DOHH2 (cell line): ENCODE measurements at regions not wholly inside any gene's neighbourhood (a gene's known extent, or its start where the extent isn't known, plus 50 kb on each side); places are given as distances from the start of the nearest gene placed in this dataset.

Experiments
- EZH2phosphoT487 ChIP-seq: fragments of 200-600 bp; sonication (generic); IDR thresholded peaks from 2 replicates; pipeline ENCODE4 v1.6.1; 2017; ENCODE audit warnings: borderline replicate concordance, mild to moderate bottlenecking, antibody characterized with exemption, low read length, moderate library complexity, mixed read lengths
- TF ChIP-seq, protein P1 (sequence below): fragments of 200-600 bp; sonication (generic); IDR thresholded peaks from one replicate; pipeline ENCODE4 v1.5.1; 2014; ENCODE audit warnings: antibody characterized with exemption, mild to moderate bottlenecking, low read depth, low read length; ENCODE audit not compliant: poor library complexity, severe bottlenecking

DNA sequence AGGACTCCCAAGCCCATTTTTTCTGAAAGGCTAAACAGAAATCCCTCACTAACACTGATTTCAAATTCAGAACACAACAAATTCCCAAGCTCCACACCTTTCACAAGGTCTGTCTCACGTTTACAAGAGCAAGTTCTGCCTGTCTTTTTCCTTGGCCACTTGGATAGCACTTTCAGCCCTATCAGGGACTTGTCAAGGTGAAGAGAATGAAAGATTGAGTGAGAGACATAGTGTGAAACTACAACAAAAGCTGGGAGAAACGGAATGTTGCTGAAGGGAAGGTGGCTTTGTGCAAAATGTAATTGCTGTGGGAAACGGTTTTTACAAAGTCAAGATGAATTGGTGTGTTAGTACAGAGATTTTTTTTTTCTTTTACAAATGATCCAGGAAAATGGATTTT lies 89.4 kb upstream of the GATA6 start:
- TF ChIP-seq, protein P1, sequence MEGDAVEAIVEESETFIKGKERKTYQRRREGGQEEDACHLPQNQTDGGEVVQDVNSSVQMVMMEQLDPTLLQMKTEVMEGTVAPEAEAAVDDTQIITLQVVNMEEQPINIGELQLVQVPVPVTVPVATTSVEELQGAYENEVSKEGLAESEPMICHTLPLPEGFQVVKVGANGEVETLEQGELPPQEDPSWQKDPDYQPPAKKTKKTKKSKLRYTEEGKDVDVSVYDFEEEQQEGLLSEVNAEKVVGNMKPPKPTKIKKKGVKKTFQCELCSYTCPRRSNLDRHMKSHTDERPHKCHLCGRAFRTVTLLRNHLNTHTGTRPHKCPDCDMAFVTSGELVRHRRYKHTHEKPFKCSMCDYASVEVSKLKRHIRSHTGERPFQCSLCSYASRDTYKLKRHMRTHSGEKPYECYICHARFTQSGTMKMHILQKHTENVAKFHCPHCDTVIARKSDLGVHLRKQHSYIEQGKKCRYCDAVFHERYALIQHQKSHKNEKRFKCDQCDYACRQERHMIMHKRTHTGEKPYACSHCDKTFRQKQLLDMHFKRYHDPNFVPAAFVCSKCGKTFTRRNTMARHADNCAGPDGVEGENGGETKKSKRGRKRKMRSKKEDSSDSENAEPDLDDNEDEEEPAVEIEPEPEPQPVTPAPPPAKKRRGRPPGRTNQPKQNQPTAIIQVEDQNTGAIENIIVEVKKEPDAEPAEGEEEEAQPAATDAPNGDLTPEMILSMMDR = no peak
- no peak for TF ChIP-seq EZH2phosphoT487
